Stimulated activated effector memory CD8-positive, alpha-beta T cell treated with anti-CD3 and anti-CD28 coated beads, Interleukin-12 subunit alpha, Interleukin-12 subunit beta, amount 100 ng/mL, for 72 hours (primary cell): ENCODE measurements at regions not wholly inside any gene's neighbourhood (a gene's known extent, or its start where the extent isn't known, plus 50 kb on each side); places are given as distances from the start of the nearest gene placed in this dataset.

ENCODE experiments used
- ATAC-seq: fragments of 150-1000 bp; cut with Tn5 transposase; 2 replicates; pipeline ENCODE4 v1.10.0; 2021
- DNase-seq, 2 donors: peaks; one replicate each; pipeline ENCODE4 v3.0.0; 2021 to 2022; ENCODE audit warnings: low spot score in 2 of 2
- H3K27ac Mint-ChIP-seq: one replicate; pipeline ENCODE4 v1.8.0; 2022; ENCODE audit warnings: mild to moderate bottlenecking, mixed read lengths
- H3K36me3 Mint-ChIP-seq: one replicate; pipeline ENCODE4 v1.8.0; 2022; ENCODE audit warnings: mild to moderate bottlenecking, mixed read lengths
- H3K4me1 Mint-ChIP-seq: one replicate; pipeline ENCODE4 v1.8.0; 2022; ENCODE audit warnings: mixed read lengths
- H3K4me3 Mint-ChIP-seq: one replicate; pipeline ENCODE4 v1.8.0; 2022; ENCODE audit warnings: mild to moderate bottlenecking, mixed read lengths
- H3K9me3 Mint-ChIP-seq: one replicate; pipeline ENCODE4 v1.8.0; 2022; ENCODE audit warnings: mixed read lengths

DNA sequence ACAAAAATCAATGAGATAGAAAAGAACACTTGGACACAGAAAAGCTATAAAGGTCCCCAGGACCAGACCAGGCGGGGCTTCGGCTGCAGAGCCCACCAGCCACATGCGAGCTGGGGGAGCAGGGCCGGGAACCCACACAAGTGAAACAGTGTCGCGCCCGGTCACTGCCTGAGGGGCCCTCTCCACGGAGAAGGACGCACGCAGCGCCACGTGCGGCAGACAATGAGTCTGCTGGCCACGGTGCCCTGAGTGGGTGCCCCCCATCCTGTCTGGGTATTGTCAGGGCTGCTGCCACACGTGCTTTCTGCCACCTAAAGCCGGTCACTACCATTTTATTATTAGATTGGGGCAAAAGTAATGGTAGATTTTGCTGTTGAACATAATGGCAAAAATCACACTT, 207.9 kb upstream of the HDAC4 start:
- Mint-ChIP-seq H3K9me3 (no peaks in the 10 kb centered on the region), H3K4me3 (no peak overlapping the region), H3K36me3 (peaks cover 6% of the 10 kb centered on the region), H3K4me1 (peaks cover 28% of the 10 kb centered on the region), H3K27ac (no peak overlapping the region)
- DNase-seq (peak in 1 of 2 donors; percentile 10), ATAC-seq (no peak)

DNA sequence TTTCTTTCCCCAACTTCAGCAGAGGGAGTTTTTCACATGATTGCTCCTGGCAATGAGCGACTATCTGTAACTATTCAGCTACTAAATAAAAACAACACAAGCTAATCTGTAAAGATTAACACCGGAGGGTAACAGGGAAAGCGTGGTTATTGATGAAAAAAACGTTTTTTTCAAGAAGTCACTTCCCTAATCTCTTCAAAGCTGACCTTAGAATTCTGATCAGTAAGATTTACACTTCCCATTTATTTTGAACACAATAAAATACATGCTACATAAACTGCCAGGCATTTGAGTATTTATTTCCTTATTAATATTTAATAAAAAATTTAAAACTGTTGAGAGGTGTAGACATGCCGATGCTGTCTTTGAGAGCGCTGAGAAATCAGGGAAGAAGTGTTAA, 207.4 kb upstream of the HDAC4 start:
- Mint-ChIP-seq H3K4me3 (no peak overlapping the region), H3K9me3 (no peaks in the 10 kb centered on the region), H3K36me3 (peaks cover 6% of the 10 kb centered on the region), H3K27ac (no peak overlapping the region), H3K4me1 (peaks cover 32% of the 10 kb centered on the region)
- DNase-seq (no peak), ATAC-seq (no peak)

DNA sequence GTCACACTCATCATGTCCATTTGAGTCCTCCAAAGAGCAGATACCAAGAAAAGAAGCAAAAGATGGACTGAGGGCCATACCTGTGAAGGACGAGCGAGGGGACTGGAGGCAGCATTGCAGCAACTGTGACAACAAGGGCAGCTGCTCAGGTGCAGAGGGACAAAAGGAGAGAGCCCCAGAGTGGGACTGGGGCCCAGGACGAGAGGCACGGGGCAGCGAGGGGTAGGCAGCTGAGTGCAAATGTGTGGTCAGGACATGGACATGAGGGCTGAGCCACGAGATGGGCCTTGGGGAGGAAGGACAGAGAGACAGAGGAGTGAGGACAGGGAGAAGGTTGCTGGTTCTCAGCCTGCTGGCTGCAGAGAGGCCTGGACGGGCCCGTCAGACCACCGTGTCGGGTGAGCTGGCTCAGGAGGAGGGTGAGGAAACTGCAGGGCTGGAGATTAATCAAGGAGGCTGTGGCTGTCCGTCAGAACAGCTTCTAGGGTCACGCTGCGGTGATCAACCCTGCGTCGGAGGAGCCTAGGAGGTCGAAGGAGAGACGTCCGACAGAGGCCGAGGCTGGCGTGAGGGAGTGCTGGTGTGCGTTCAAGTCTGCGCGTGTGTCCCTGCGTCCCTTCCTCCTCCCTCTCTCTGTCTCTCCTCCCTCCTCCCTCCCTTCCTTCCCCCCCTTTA, 206.8 kb upstream of the HDAC4 start:
- Mint-ChIP-seq H3K9me3 (no peaks in the 10 kb centered on the region), H3K36me3 (peaks cover 6% of the 10 kb centered on the region), H3K4me1 (peaks cover 38% of the 10 kb centered on the region), H3K27ac (peak overlapping the region; percentile 58), H3K4me3 (no peak overlapping the region)
- ATAC-seq (no peak), DNase-seq (peak in 1 of 2 donors; percentile 2)

DNA sequence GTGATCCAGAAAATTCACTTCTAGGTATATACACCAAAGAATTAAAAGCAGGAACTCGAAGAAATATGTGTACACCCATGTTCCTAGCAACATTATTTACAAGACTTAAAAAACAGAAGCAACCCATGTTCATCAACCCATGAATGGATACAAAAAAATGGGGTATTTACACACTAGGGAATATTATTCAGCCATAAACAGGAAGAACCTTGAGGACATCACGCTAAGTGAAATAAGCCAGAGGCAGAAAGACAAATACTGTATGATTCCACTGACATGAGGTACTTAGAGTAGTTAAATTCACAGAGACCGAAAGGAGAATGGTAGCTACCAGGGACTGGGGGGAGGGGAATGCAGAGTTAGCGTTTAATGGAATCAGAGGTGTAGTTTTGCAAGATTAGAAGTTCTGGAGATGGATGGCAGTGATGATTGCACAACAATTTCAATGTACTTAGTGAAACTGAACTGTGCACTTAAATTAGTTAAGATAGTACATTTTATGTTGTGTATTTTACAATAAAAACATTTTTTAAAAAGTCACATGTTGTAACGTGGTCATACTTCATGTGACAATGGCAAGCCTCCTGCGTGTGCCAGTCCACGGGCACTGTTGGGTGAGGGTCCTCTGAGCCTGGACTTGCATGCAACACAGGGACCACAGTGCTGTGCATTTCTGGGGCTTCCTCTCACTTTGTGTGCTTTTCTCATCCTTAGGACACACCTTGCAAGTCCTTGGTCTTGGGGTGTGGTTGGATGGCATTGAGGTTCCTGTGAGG, 206.1 kb upstream of the HDAC4 start:
- Mint-ChIP-seq H3K9me3 (no peaks in the 10 kb centered on the region), H3K36me3 (peaks cover 6% of the 10 kb centered on the region), H3K4me3 (no peak overlapping the region), H3K27ac (peak overlapping the region; percentile 58), H3K4me1 (peaks cover 45% of the 10 kb centered on the region)
- ATAC-seq (no peak), DNase-seq (peak in 1 of 2 donors; percentile 36)

DNA sequence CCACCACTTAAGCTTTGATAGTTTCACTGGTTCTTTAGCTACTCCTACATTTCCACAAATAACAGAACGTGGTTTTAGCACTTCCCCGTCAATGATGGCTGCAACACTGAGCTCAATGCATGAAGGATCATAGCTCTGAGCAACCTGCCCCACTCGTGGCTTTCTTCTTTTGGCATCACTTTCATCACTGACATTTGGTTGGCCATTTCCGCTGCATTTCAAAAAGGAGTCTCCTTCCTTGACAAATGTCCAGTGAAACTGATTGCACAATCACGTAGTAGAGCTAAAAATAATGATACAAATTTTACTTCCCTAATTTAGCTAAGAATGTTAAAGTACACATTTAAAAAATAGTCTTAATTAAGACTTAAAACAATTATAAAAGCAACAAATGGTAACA, 205.2 kb upstream of the HDAC4 start:
- H3K4me1 Mint-ChIP-seq = peaks cover 53% of the 10 kb centered on the region

DNA sequence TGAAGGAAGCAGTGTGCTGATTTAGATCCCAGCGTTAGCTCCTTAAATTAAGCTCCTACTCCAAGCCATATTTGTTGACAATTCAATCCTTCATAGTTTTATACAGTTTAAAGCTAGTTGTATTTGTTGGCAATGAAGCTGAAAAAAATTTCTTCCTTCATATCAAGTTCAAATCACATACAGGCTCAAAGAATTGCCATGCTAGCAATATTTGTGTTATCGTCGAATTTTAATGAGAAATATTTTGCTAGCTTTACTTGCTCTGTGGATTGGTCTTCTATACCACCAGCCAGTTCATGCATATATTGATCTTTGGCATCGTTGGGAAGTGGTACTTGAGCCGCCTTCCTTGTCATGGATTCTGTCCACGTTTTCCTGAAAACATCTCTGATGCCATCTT, 204.6 kb upstream of the HDAC4 start:
- Mint-ChIP-seq H3K27ac (no peak overlapping the region), H3K9me3 (no peaks in the 10 kb centered on the region), H3K4me1 (peaks cover 51% of the 10 kb centered on the region), H3K4me3 (no peak overlapping the region), H3K36me3 (peaks cover 6% of the 10 kb centered on the region)
- ATAC-seq (no peak), DNase-seq (no peak)

More for the DNA sequence above, 205.2 kb upstream of the HDAC4 start:
- peaks cover 6% of the 10 kb centered on the region for H3K36me3 Mint-ChIP-seq
- no peaks in the 10 kb centered on the region for H3K9me3 Mint-ChIP-seq
- H3K4me3 Mint-ChIP-seq = no peak overlapping the region
- ATAC-seq = no peak
- H3K27ac Mint-ChIP-seq = no peak overlapping the region
- peak in 1 of 2 donors; percentile 17 for DNase-seq

DNA sequence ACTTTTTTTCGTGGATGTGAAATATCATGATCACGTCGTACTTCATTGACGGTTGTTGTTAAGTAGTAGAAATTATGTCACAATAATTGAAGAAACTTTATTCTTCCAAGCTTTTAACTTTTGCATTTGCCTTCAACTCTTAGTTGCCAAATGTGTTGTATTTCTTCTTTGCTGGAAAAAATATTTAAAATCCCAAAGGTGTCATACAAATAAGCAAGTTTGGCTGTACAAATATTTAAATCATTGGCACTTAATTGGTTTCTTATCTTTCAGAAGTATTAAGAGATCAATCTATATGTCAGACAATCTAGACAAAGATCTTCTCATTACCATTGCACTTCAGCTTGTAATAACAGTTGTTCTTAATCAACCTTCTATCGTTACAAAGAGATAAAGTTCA, 204.0 kb upstream of the HDAC4 start:
- Mint-ChIP-seq H3K36me3 (peaks cover 5% of the 10 kb centered on the region), H3K27ac (no peak overlapping the region), H3K4me3 (no peak overlapping the region), H3K9me3 (no peaks in the 10 kb centered on the region), H3K4me1 (peaks cover 48% of the 10 kb centered on the region)
- no peak for DNase-seq
- no peak for ATAC-seq

DNA sequence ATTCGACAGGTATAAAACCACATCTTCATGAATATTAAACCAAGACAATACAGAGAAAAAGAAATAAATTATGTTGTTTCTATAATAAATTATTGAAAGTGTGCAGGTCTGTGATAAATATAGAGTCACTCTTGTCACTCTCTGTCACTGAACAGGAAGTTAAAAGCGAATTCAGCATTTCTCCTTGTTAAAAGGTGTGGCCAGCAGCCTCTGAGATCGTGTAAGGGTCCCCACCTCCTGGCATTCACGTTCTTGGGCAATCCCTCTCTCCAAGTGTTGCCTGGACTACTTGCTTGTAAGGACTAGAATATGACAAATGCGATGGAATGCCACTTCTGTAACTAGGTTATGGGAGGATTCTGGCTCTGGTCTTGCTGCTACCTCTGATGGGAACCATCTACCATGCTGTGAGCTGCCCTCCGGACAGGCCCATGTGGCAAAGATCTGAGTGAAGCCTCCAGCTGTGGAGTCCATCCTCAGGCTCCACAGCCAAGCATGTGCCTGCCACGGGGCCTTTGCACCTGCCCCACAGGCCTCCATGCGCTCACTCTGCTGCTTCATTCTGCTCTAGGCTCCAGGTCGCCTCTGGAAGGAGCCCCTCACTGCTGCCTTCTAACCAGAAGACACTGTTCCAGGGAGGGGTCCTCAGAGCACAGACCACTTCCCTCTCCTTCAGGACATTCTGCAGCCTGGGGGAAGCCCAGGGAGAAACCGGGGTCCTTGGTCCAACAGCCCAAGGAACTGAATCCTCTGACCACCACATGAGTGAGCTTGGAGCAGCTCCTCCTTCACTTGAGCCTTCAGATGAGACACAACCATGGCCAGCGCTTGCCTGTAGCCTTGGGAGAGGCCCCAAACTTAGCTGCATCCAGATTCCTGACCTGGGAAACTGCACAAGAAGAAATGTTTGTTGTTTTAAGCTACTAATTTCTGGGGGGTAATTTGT, 202.9 kb upstream of the HDAC4 start:
- no peak for ATAC-seq
- Mint-ChIP-seq H3K9me3 (no peaks in the 10 kb centered on the region), H3K4me3 (no peak overlapping the region), H3K27ac (no peak overlapping the region), H3K4me1 (peaks cover 44% of the 10 kb centered on the region), H3K36me3 (no peaks in the 10 kb centered on the region)
- DNase-seq = no peak

DNA sequence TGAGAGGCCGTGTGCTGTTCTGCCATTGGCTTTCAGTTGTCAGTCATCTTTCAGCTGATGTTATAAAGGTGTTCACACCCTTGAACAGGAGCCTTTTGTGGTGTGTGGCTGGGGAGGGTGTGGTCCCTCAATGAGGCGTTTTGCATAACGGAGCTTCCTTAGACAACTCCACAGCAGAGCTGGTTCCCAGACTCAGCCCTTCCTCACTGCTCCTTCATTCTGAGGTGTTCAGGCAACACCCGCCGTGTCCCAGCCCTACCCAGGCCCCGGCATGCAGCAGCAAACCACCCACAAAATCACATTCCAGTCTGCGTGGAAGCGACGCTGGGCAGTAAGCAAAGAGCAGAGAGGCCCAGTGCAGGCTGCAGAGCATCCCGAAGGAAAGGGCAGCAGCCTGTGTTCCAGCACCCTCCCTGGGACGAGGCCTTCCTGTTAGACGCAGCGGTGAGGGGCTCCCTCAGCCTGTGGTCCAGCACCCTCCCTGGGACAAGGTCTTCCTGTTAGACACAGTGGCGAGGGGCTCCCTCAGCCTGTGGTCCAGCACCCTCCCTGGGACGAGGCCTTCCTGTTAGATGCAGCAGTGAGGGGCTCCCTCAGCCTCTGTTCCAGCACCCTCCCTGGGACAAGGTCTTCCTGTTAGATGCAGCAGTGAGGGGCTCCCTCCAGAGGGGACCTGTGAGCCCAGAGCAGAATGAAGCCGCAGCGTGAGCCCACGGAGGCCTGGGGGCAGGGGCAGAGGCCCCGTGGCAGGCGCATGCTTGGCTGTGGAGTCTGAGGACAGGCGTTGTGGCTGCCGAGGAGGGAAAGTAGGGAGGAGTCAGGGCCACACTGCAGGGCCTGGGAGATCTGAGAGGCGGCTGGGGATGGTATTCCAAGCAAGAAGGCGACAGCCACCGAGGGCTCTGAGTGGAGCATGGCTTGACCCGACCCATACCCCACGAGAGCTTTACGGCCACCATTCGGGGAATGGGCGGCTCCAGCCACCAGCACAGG, 201.8 kb upstream of the HDAC4 start:
- ATAC-seq = peak; percentile 69
- Mint-ChIP-seq H3K27ac (peak overlapping the region; percentile 60), H3K4me3 (no peak overlapping the region)

DNA sequence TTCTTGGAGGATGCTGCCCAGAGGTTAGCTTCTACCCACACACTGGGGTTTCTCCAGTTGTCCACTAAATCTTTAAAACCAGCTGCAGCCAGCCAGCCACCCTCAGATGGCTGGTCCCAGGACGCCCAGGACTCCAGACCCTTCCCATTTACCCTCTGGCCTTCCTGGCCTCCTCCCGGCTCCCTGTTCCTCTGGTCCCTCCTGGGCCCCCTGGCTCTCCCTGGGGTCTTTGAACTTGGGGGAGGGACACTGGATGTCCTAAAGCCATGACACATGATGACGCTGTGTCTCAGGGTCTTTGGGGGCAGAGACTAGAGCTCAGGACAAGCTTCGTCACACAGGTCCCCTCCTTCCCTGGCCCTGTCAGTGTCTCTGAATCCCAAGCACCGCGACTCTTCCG, 201.1 kb upstream of the HDAC4 start:
- H3K36me3 Mint-ChIP-seq = no peaks in the 10 kb centered on the region
- no peak overlapping the region for H3K4me3 Mint-ChIP-seq
- DNase-seq (no peak), ATAC-seq (no peak)
- H3K27ac Mint-ChIP-seq = peak overlapping the region; percentile 60
- peaks cover 45% of the 10 kb centered on the region for H3K4me1 Mint-ChIP-seq
- H3K9me3 Mint-ChIP-seq = no peaks in the 10 kb centered on the region

More for the DNA sequence above, 201.8 kb upstream of the HDAC4 start:
- Mint-ChIP-seq H3K4me1 (peaks cover 48% of the 10 kb centered on the region), H3K9me3 (no peaks in the 10 kb centered on the region), H3K36me3 (no peaks in the 10 kb centered on the region)
- DNase-seq = no peak

DNA sequence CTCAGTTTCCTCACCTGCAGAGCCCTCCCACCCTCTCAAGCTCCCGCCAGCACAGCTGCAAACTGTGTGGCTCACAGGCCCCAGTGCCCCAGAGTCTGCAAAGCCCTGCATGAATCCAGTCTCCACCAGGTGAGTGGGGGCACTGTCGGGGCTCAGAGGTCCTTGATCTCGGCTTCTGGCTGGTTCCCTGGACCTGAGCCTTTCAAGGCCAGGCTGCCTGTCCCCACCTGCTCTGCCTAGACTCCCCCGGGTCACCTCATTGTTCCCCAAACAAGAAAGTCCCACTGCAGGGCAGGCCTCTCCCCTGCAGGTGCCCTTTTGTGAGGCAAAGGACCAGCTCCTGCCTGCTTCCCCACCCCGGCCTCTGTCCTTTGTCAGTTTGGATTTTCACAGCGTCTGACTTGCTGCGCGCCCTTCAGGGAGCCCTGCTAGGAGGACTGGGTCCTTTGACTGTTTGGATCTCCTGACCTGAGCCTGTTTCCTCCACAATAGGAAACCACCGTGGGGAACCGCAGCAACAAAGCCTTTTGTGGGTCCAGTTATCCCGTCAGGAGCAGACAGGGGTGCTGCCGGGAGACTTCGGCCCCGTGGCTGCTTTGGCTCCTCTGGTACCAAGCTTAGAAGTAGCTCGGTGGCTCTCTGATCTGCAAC, 200.5 kb upstream of the HDAC4 start:
- H3K4me3 Mint-ChIP-seq = no peak overlapping the region
- peak overlapping the region; percentile 60 for H3K27ac Mint-ChIP-seq
- DNase-seq = no peak

DNA sequence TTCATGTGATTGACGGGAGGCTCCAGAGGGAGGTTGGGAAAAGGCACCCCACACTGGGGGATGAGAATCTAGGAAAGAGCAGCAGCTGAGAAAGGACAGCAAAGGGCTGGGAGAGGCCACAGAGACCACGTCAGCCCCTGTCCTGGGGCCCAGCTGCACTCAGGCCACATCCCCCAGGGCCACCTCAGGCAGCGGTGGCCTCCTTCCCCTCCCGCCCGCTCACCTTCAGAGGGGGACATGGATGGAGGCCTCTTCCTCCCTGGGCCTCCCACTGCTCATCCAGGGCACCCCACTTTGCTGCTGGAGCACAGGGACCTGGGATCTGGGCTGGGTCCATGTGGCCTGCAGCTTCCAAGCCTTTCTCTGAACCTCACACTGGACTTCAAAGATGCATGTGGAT, 199.8 kb upstream of the HDAC4 start:
- Mint-ChIP-seq H3K36me3 (no peaks in the 10 kb centered on the region), H3K9me3 (no peaks in the 10 kb centered on the region), H3K4me1 (peaks cover 45% of the 10 kb centered on the region), H3K27ac (no peak overlapping the region), H3K4me3 (no peak overlapping the region)
- ATAC-seq = no peak
- DNase-seq = no peak

More for the DNA sequence above, 200.5 kb upstream of the HDAC4 start:
- no peak for ATAC-seq
- no peaks in the 10 kb centered on the region for H3K36me3 Mint-ChIP-seq
- no peaks in the 10 kb centered on the region for H3K9me3 Mint-ChIP-seq
- H3K4me1 Mint-ChIP-seq = peaks cover 45% of the 10 kb centered on the region

DNA sequence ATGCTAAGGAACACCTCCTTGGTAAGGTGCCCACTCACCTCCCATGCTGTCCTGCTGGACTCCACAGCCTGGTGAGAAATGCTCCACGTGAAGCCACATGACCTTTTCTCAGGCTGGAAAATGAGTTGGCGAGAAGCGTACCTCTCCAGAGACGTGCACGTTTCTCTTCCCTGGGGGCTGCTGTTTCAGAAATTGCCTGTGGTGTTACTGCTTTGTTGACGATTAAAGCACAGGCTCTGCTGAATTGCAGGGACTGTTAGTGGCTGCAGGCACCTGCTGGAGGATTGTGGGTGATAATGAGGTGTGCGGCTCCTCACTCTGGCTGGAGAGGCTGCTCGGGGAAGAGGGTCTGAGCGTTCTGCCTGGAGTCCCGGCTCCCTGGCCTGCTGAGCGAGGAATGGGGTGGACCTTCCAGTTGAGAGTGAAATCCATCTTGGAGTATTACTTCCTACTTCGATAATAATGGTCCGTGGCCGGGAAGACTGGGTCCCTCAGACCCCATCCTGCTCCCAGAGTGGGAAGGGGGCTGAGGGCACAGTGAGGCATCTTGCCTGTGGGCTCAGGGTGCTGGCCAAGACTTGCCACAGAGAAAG, 199.3 kb upstream of the HDAC4 start:
- no peak overlapping the region for H3K27ac Mint-ChIP-seq
- no peaks in the 10 kb centered on the region for H3K36me3 Mint-ChIP-seq
- ATAC-seq (no peak), DNase-seq (no peak)
- H3K9me3 Mint-ChIP-seq = no peaks in the 10 kb centered on the region
- no peak overlapping the region for H3K4me3 Mint-ChIP-seq
- peaks cover 45% of the 10 kb centered on the region for H3K4me1 Mint-ChIP-seq

DNA sequence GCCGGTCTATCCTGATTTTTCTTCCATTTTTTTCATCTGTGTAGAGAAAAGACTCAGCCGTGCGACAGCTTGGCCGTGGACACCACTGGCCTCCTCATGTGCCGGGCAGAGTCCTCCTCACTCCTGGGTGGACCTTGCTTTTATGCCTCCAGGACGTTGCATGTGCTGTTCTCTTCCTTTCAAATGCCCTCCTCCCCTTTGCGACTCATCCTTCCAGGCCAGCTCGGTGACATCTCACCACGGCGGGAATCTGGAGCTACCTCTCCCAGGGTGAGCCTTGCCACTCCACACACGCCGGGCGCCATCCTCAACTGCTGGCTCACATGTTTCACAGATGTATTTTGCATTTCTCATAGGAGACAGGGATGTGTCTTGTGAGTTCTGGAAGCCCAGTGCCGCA, 198.5 kb upstream of the HDAC4 start:
- Mint-ChIP-seq H3K27ac (no peak overlapping the region), H3K9me3 (no peaks in the 10 kb centered on the region), H3K4me3 (no peak overlapping the region), H3K36me3 (no peaks in the 10 kb centered on the region), H3K4me1 (peaks cover 45% of the 10 kb centered on the region)
- no peak for DNase-seq
- no peak for ATAC-seq
